Panc1 (cell line): ENCODE measurements at regions not wholly inside any gene's neighbourhood (a gene's known extent, or its start where the extent isn't known, plus 50 kb on each side); places are given as distances from the start of the nearest gene placed in this dataset.
A peak's percentile ranks its signal among the peaks of the same experiment; 100 is the strongest.

ENCODE experiments used
- ATAC-seq: fragments of 200-7000 bp; cut with Tn5 transposase; 2 replicates; pipeline ENCODE4 v1.9.1; 2020; ENCODE audit warnings: mild to moderate bottlenecking, moderate library complexity
- BruUV-seq: library from RNA; stranded (reverse); fragments of 400-500 nt; replicated peaks from 2 replicates; lab custom pipeline; 2021; lab: Mats Ljungman, UMichigan
- CTCF ChIA-PET: fragments of 300-600 bp; sonication (Branson Sonifier 250); formaldehyde crosslinking; loops from one replicate; lab custom pipeline; 2022; ENCODE audit warnings: antibody characterized with exemption; lab: Charles Lee
- POLR2A ChIA-PET: fragments of 300-600 bp; sonication (Branson Sonifier 250); formaldehyde crosslinking; loops from one replicate; lab custom pipeline; 2022; ENCODE audit warnings: antibody characterized with exemption; lab: Charles Lee
- DNase-seq: peaks from one replicate; pipeline ENCODE4 v3.0.0-alpha.2; 2010; ENCODE audit warnings: low read depth, low spot score
- H3K27ac ChIP-seq: 2 replicates; pipeline ENCODE4 v1.5.1; 2011; ENCODE audit warnings: mild to moderate bottlenecking, low read length, inconsistent platforms
- H3K27me3 ChIP-seq: fragments of 200-500 bp; sonication (Bioruptor generic); 2 replicates; pipeline ENCODE4 v1.6.0; 2014; ENCODE audit warnings: low read length, inconsistent platforms; ENCODE audit not compliant: control insufficient read depth, insufficient read depth
- H3K36me3 ChIP-seq: fragments of 200-500 bp; sonication (Bioruptor generic); 2 replicates; pipeline ENCODE4 v1.5.1; 2014; ENCODE audit warnings: inconsistent platforms, mild to moderate bottlenecking, low read length, moderate library complexity; ENCODE audit not compliant: control insufficient read depth, insufficient read depth
- H3K4me1 ChIP-seq: 2 replicates; pipeline ENCODE4 v1.5.1; 2011; ENCODE audit warnings: inconsistent platforms, mild to moderate bottlenecking, low read length, moderate library complexity; ENCODE audit not compliant: control insufficient read depth, insufficient read depth
- H3K4me3 ChIP-seq, 2 experiments: 2 replicates each; pipeline ENCODE4 v1.5.1; 2011 to 2012; ENCODE audit warnings: low read depth in 2 of 2, low read length in 2 of 2, mild to moderate bottlenecking in 2 of 2, inconsistent platforms in 1 of 2, moderate library complexity in 1 of 2
- H3K9me3 ChIP-seq: fragments of 200-500 bp; sonication (Bioruptor generic); 2 replicates; pipeline ENCODE4 v1.5.1; 2014; ENCODE audit warnings: low read depth, mild to moderate bottlenecking, inconsistent platforms, low read length, moderate library complexity; ENCODE audit not compliant: control insufficient read depth, insufficient read depth
- CTCF ChIP-seq: fragments of 450-650 bp; IDR thresholded peaks from 2 replicates; pipeline ENCODE4 v1.5.1; 2017; ENCODE audit warnings: mild to moderate bottlenecking
- POLR2AphosphoS5 ChIP-seq: IDR thresholded peaks from 2 replicates; pipeline ENCODE4 v1.6.1; 2012; ENCODE audit warnings: mild to moderate bottlenecking, low read depth, low read length, moderate library complexity
- SIN3A ChIP-seq: IDR thresholded peaks from 2 replicates; pipeline ENCODE4 v1.6.1; 2012; ENCODE audit warnings: low read depth, mild to moderate bottlenecking, low read length, moderate library complexity, borderline replicate concordance; ENCODE audit not compliant: insufficient read depth
- TCF7L2 ChIP-seq: IDR thresholded peaks from 2 replicates; pipeline ENCODE4 v1.6.1; 2011; ENCODE audit warnings: mild to moderate bottlenecking, low read depth, low read length, inconsistent platforms
- in situ Hi-C: cut with HindIII; loops from 2 replicates; pipeline ENCODE4 v1.10.0; 2016; ENCODE audit warnings: low sequenced_read_pairs, low pct_unique_long_range_greater_than_20kb
- intact Hi-C: fragments of 100-400 bp; cut with micrococcal nuclease; formaldehyde crosslinking; loops from one replicate; pipeline ENCODE4 v1.10.0; 2022; ENCODE audit not compliant: unreplicated experiment
- TF ChIP-seq, protein P1 (sequence below), 2 experiments: IDR thresholded peaks; 2 replicates each; pipeline ENCODE4 v1.6.1; 2011 to 2012; ENCODE audit warnings: low read depth in 2 of 2, control low read depth in 1 of 2, low read length in 1 of 2, mild to moderate bottlenecking in 1 of 2, moderate library complexity in 1 of 2; ENCODE audit not compliant: insufficient read depth in 1 of 2

- no peak for TF ChIP-seq POLR2AphosphoS5
- peak; percentile 32 for TF ChIP-seq CTCF
- Histone ChIP-seq H3K27me3 (no peaks in the 10 kb centered on the region), H3K27ac (no peak overlapping the region), H3K9me3 (no peaks in the 10 kb centered on the region), H3K4me1 (no peaks in the 10 kb centered on the region), H3K4me3 (no peak overlapping the region), H3K36me3 (no peaks in the 10 kb centered on the region)
- ATAC-seq (no peak), DNase-seq (no peak)
- ChIA-PET CTCF (no interaction called here), POLR2A (interaction anchor here (0.6 kb wide), 1 partner anchor 793 kb away, joined by 4 read pairs; no protein-coding TSS in a partner anchor)
- no TSS peak for BruUV-seq
- intact Hi-C loops (no loop called here), in situ Hi-C loops (no loop called here)
Observed at GRCh38 chr5:4640795-4641194, 499.3 kb upstream of the ADAMTS16 start.

- H3K27me3 ChIP-seq = no peaks in the 10 kb centered on the region
- TF ChIP-seq, protein P1, sequence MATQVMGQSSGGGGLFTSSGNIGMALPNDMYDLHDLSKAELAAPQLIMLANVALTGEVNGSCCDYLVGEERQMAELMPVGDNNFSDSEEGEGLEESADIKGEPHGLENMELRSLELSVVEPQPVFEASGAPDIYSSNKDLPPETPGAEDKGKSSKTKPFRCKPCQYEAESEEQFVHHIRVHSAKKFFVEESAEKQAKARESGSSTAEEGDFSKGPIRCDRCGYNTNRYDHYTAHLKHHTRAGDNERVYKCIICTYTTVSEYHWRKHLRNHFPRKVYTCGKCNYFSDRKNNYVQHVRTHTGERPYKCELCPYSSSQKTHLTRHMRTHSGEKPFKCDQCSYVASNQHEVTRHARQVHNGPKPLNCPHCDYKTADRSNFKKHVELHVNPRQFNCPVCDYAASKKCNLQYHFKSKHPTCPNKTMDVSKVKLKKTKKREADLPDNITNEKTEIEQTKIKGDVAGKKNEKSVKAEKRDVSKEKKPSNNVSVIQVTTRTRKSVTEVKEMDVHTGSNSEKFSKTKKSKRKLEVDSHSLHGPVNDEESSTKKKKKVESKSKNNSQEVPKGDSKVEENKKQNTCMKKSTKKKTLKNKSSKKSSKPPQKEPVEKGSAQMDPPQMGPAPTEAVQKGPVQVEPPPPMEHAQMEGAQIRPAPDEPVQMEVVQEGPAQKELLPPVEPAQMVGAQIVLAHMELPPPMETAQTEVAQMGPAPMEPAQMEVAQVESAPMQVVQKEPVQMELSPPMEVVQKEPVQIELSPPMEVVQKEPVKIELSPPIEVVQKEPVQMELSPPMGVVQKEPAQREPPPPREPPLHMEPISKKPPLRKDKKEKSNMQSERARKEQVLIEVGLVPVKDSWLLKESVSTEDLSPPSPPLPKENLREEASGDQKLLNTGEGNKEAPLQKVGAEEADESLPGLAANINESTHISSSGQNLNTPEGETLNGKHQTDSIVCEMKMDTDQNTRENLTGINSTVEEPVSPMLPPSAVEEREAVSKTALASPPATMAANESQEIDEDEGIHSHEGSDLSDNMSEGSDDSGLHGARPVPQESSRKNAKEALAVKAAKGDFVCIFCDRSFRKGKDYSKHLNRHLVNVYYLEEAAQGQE (IDR thresholded peaks at IDR 0.05; ENCODE audit: insufficient read depth in 1 of 2, low read depth in 2 of 2, low read length in 1 of 2) = no peak
- no peak for TF ChIP-seq SIN3A
- no peak for TF ChIP-seq TCF7L2
- TF ChIP-seq POLR2AphosphoS5 = no peak
- no peak for TF ChIP-seq CTCF
- ATAC-seq = no peak
- H3K9me3 ChIP-seq = no peaks in the 10 kb centered on the region
- ChIA-PET CTCF (no interaction called here), POLR2A (no interaction called here)
- no peak overlapping the region for H3K4me3 ChIP-seq
- no peak for DNase-seq
- in situ Hi-C loops (no loop called here), intact Hi-C loops (no loop called here)
- BruUV-seq = no TSS peak
- no peak overlapping the region for H3K27ac ChIP-seq
- H3K4me1 ChIP-seq = no peaks in the 10 kb centered on the region
- H3K36me3 ChIP-seq = no peaks in the 10 kb centered on the region
Observed at GRCh38 chr5:4642525-4642924, 497.6 kb upstream of the ADAMTS16 start.
